SK-N-MC (cell line): ENCODE measurements at regions not wholly inside any gene's neighbourhood (a gene's known extent, or its start where the extent isn't known, plus 50 kb on each side); places are given as distances from the start of the nearest gene placed in this dataset.

ENCODE experiments used
- DNase-seq: peaks from one replicate; pipeline ENCODE4 v3.0.0-alpha.2; 2011; ENCODE audit warnings: low read depth, low spot score
- H3K27ac ChIP-seq: fragments of 200-600 bp; sonication (generic); 2 replicates; pipeline ENCODE4 v1.5.1; 2016; ENCODE audit warnings: mixed run types
- H3K36me3 ChIP-seq: fragments of 200-600 bp; sonication (generic); 2 replicates; pipeline ENCODE4 v1.6.1; 2017; ENCODE audit warnings: antibody characterized with exemption, low read length, mixed read lengths; ENCODE audit not compliant: insufficient read depth
- H3K4me3 ChIP-seq: fragments of 200-600 bp; sonication (generic); 2 replicates; pipeline ENCODE4 v1.5.1; 2016
- H3K9ac ChIP-seq: fragments of 200-600 bp; sonication (generic); 2 replicates; pipeline ENCODE4 v1.8.0; 2017; ENCODE audit warnings: mixed run types, mixed read lengths; ENCODE audit not compliant: insufficient read length
- H3K9me3 ChIP-seq: fragments of 200-600 bp; sonication (generic); 2 replicates; pipeline ENCODE4 v1.6.1; 2017; ENCODE audit warnings: low read depth, mild to moderate bottlenecking, antibody characterized with exemption, low read length, moderate library complexity, mixed read lengths
- EZH2 ChIP-seq: fragments of 200-600 bp; sonication (generic); IDR thresholded peaks from one replicate; pipeline ENCODE4 v1.6.1; 2017; ENCODE audit warnings: antibody characterized with exemption
- FOXP2 ChIP-seq: optimal IDR thresholded peaks from 2 replicates; pipeline ENCODE3; 2011; ENCODE audit warnings: mild to moderate bottlenecking, moderate library complexity; ENCODE audit not compliant: insufficient read depth; ENCODE audit errors: extremely low read length, control extremely low read depth
- POLR2AphosphoS5 ChIP-seq: IDR thresholded peaks from 2 replicates; pipeline ENCODE4 v1.6.1; 2012; ENCODE audit warnings: mild to moderate bottlenecking, low read depth, low read length, borderline replicate concordance

DNA sequence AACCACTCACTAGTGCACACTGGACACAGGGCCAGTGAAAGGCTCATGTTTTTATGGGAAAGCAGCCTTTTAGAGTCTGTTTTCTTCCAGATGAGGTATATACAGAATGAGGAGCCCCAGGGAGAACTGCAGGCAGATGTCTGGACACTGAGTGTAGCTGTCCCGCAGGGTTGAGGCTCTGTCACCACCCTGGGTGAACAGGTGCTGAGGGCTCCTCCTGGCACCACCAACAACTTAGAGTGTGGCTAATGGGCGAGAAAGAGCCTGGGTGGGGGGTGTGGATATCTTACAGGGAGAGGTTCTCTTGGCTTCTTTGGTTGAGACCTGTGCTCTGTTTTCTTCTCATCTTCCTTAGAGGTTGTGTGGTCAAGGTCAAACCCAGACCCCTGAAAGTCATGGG lies 202.1 kb upstream of the GPR12 start:
- Histone ChIP-seq H3K36me3 (no peaks in the 10 kb centered on the region), H3K9me3 (no peaks in the 10 kb centered on the region), H3K4me3 (no peak overlapping the region), H3K27ac (no peak overlapping the region), H3K9ac (no peak overlapping the region)
- no peak for DNase-seq
- TF ChIP-seq POLR2AphosphoS5 (no peak), FOXP2 (no peak), EZH2 (no peak)

- H3K4me3 ChIP-seq, result no peak overlapping the region
- no peak overlapping the region for H3K27ac ChIP-seq
- no peak overlapping the region for H3K9ac ChIP-seq
- H3K36me3 ChIP-seq, result no peaks in the 10 kb centered on the region
- no peak for DNase-seq
- TF ChIP-seq FOXP2 (no peak), POLR2AphosphoS5 (no peak), EZH2 (no peak)
- H3K9me3 ChIP-seq, result no peaks in the 10 kb centered on the region
Observed at GRCh38 chr13:26961890-26962615, 201.5 kb upstream of the GPR12 start.

DNA sequence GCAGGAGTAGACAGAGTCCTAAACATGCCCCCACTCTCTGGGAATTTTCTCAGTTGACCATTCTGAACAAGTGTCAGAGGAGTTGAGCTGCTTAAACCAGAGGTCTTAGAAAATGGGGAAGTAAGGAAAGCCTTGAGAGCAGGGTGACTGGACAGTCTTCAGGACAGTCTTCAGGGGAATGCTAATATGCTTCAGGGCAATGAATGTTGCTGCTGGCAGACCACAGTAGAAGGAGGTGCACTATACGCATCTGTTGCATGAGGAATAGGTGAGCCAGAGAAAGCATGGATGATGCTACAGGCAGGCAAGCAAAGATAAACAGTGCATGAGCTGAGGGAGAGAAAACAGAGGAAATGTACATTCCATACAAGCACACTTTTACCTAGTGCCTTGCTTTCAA lies 196.6 kb upstream of the GPR12 start:
- Histone ChIP-seq H3K4me3 (no peak overlapping the region), H3K36me3 (no peaks in the 10 kb centered on the region), H3K9me3 (no peaks in the 10 kb centered on the region), H3K27ac (no peak overlapping the region), H3K9ac (no peak overlapping the region)
- DNase-seq, result no peak
- TF ChIP-seq POLR2AphosphoS5 (no peak), FOXP2 (no peak), EZH2 (no peak)

DNA sequence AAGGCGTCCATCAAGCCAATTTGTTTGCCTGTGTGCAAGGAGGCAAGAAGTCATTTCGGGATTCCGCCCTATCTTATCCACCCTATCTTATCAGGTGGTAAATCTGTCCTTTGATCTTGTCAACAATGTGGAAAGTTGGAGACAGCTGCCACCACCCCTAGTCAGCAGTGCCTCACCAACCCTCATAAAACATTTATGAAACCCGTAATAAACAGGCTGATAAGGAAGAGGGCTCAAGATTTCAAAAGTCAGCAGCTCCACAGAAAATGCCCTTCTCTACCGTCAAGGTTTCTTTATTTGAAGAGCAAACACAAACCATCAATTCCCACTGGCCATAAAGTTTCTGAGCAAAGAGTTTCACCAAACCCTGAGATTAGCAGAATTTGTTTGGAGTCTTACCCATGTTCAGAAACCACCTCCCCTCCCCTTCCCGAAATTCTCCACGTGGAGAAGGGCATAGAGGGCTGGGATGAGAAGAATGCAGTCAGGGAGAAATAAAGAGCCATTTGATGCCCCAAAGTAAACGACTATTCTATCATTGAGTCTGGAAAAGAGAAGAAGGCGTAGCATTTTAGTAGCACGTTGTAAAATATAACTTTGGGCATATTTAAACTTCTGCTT lies 196.0 kb upstream of the GPR12 start:
- H3K27ac ChIP-seq, result no peak overlapping the region
- no peak for TF ChIP-seq FOXP2
- TF ChIP-seq POLR2AphosphoS5, result no peak
- TF ChIP-seq EZH2, result no peak

DNA sequence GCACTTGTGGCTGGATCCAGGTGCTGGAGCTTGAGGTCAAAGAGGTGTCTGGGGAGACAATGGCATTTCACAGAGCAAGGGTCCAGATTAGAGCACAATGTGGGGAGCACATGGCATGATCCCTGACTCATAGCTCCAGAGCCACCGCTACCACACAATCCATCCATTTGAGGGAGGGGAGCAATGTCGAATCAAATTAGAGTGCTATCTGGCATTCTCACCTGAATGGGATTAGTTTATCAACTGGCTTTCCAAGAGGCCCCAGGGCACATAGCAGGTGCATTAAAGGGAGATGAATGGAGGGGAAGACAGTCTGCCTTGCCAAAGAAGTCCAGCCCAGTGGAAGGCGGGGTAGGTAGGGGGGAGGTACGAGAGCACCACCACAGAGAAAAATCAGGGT lies 194.4 kb upstream of the GPR12 start:
- no peak overlapping the region for H3K4me3 ChIP-seq
- no peak overlapping the region for H3K9ac ChIP-seq
- no peak overlapping the region for H3K27ac ChIP-seq
- DNase-seq, result no peak
- no peaks in the 10 kb centered on the region for H3K9me3 ChIP-seq
- TF ChIP-seq EZH2 (no peak), POLR2AphosphoS5 (no peak), FOXP2 (no peak)
- H3K36me3 ChIP-seq, result no peaks in the 10 kb centered on the region

More for the DNA sequence above, 196.0 kb upstream of the GPR12 start:
- H3K36me3 ChIP-seq, result no peaks in the 10 kb centered on the region
- no peak overlapping the region for H3K9ac ChIP-seq
- H3K9me3 ChIP-seq, result no peaks in the 10 kb centered on the region
- H3K4me3 ChIP-seq, result no peak overlapping the region
- no peak for DNase-seq

GRCh38 chr13:26953291-26953690 lies 192.7 kb upstream of the GPR12 start:
- no peak overlapping the region for H3K27ac ChIP-seq
- H3K36me3 ChIP-seq, result no peaks in the 10 kb centered on the region
- no peak for DNase-seq
- H3K9me3 ChIP-seq, result no peaks in the 10 kb centered on the region
- H3K9ac ChIP-seq, result no peak overlapping the region
- H3K4me3 ChIP-seq, result no peak overlapping the region
- TF ChIP-seq POLR2AphosphoS5 (no peak), EZH2 (no peak), FOXP2 (no peak)

DNA sequence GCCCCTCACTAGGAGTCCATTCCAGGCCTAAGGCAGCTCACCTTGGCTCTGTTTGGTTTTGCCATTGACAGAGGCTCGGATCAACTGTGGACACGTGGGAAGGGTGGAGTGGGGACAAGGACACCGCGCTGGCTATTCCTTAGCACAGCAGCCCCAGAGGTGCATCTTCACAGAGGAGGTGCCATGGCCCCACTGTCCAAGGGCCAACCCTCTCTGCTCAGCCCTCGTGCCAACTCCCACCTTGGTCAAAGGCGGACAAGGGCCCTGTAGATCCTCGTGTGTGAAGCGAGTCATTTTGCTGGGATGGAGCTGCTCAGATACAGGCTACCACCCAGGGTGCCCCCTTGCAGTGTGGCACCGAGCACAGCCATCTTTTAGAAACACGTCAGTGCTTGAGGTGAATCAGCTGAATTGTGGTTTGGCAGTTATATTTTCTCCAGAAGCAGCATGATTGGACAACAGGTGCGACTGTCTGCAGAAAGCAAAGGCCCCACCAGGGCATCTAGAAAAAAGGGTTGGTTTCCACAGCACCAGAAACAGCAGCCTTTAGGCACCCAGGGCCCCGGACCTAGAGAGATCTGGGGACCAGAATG lies 192.1 kb upstream of the GPR12 start:
- H3K9ac ChIP-seq, result no peak overlapping the region
- TF ChIP-seq FOXP2, result no peak
- TF ChIP-seq EZH2, result no peak
- no peak for TF ChIP-seq POLR2AphosphoS5
- H3K9me3 ChIP-seq, result no peaks in the 10 kb centered on the region
- H3K4me3 ChIP-seq, result no peak overlapping the region
- no peaks in the 10 kb centered on the region for H3K36me3 ChIP-seq
- H3K27ac ChIP-seq, result no peak overlapping the region
- DNase-seq, result no peak

- H3K36me3 ChIP-seq, result no peaks in the 10 kb centered on the region
- no peak overlapping the region for H3K27ac ChIP-seq
- no peak for DNase-seq
- H3K9ac ChIP-seq, result no peak overlapping the region
- TF ChIP-seq POLR2AphosphoS5, result no peak
- TF ChIP-seq FOXP2, result no peak
- no peak for TF ChIP-seq EZH2
- no peak overlapping the region for H3K4me3 ChIP-seq
- H3K9me3 ChIP-seq, result no peaks in the 10 kb centered on the region
Observed at GRCh38 chr13:26951581-26952177, 191.1 kb upstream of the GPR12 start.
